ENCODE measurements at regions not wholly inside any gene's neighbourhood (a gene's known extent, or its start where the extent isn't known, plus 50 kb on each side); places are given as distances from the start of the nearest gene placed in this dataset.
A peak's percentile ranks its signal among the peaks of the same experiment; 100 is the strongest.

- TF ChIP-seq, protein P1, sequence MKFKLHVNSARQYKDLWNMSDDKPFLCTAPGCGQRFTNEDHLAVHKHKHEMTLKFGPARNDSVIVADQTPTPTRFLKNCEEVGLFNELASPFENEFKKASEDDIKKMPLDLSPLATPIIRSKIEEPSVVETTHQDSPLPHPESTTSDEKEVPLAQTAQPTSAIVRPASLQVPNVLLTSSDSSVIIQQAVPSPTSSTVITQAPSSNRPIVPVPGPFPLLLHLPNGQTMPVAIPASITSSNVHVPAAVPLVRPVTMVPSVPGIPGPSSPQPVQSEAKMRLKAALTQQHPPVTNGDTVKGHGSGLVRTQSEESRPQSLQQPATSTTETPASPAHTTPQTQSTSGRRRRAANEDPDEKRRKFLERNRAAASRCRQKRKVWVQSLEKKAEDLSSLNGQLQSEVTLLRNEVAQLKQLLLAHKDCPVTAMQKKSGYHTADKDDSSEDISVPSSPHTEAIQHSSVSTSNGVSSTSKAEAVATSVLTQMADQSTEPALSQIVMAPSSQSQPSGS (CRISPR knock-in tag; IDR thresholded peaks at IDR 0.05; ENCODE audit: borderline replicate concordance, low read depth) = no peak
- no peak for TF ChIP-seq ZNF263 (CRISPR knock-in tag; IDR thresholded peaks at IDR 0.05; ENCODE audit: low read depth)
- TF ChIP-seq E2F4 (CRISPR knock-in tag; IDR thresholded peaks at IDR 0.05; ENCODE audit: borderline replicate concordance, low read depth) = no peak
- no peak for TF ChIP-seq NR2C2 (CRISPR knock-in tag; IDR thresholded peaks at IDR 0.05)
- TF ChIP-seq E2F1 (CRISPR knock-in tag; IDR thresholded peaks at IDR 0.05) = no peak
- TF ChIP-seq ZBTB43 (CRISPR knock-in tag; IDR thresholded peaks at IDR 0.05) = no peak
- no peak for TF ChIP-seq ELF4 (CRISPR knock-in tag; IDR thresholded peaks at IDR 0.05; ENCODE audit: low read depth)
- TF ChIP-seq AR (CRISPR knock-in tag; IDR thresholded peaks at IDR 0.05) = no peak
- no peak for TF ChIP-seq KAT7 (CRISPR knock-in tag; IDR thresholded peaks at IDR 0.05; ENCODE audit: borderline replicate concordance)
These were observed 245.5 kb upstream of the MDFIC2 start (continued) for GRCh38 chr3:70557976-70558375.

- H3K9me3 Mint-ChIP-seq = peaks cover 26% of the 10 kb centered on the region
- no peak for TF ChIP-seq E2F5 (CRISPR knock-in tag; IDR thresholded peaks at IDR 0.05)
- TF ChIP-seq SMAD3 (CRISPR knock-in tag; IDR thresholded peaks at IDR 0.05; ENCODE audit: borderline replicate concordance) = no peak
- H3K27me3 Mint-ChIP-seq (ENCODE audit: low read depth) = no peaks in the 10 kb centered on the region
- CTCF ChIA-PET = no interaction called here
- POLR2A ChIA-PET = interaction anchor here (0.5 kb wide), 1 partner anchor 202 kb away, joined by 4 read pairs; no protein-coding TSS in a partner anchor
- no peak overlapping the region for H3K27ac Mint-ChIP-seq
- peaks cover 24% of the 10 kb centered on the region for H3K4me1 Mint-ChIP-seq
- no peak for DNase-seq (ENCODE audit: low spot score)
- H3K4me3 Mint-ChIP-seq = no peak overlapping the region
- peaks cover 17% of the 10 kb centered on the region for H3K36me3 Mint-ChIP-seq
- ATAC-seq = no peak
These were observed 243.6 kb upstream of the MDFIC2 start for GRCh38 chr3:70556056-70556455.

DNA sequence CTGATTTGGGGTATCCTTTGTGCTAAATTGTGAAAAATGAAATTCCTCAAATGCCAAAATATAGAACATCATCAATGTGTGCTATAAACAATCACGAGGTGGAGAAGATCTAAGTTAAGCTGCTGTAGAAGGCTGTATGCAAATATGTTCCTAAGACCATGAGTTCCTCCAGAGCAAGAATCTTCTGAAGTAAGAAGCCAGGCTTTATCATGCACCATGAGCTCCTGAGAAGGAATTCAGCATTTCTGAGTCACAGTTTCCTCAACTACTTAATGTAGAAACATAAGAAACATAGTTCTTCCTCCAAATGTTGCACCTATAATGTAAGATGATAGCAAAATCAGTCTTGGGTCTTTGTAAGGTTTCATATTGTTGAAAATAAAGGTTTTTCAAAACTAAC lies 241.7 kb upstream of the MDFIC2 start:
- peak; percentile 34; the same call in 1 of the 2 replicates for ATAC-seq
- ChIA-PET POLR2A (no interaction called here), CTCF (interaction anchor here (0.7 kb wide), 1 partner anchor 60 kb away, joined by 3 read pairs; no protein-coding TSS in a partner anchor)
- H3K4me1 Mint-ChIP-seq = peaks cover 24% of the 10 kb centered on the region
- H3K9me3 Mint-ChIP-seq = peaks cover 44% of the 10 kb centered on the region
- no peaks in the 10 kb centered on the region for H3K27me3 Mint-ChIP-seq (ENCODE audit: low read depth)
- peak overlapping the region; percentile 20; the same call in 1 of the 2 replicates for H3K27ac Mint-ChIP-seq
- DNase-seq (ENCODE audit: low spot score) = no peak
- H3K4me3 Mint-ChIP-seq = no peak overlapping the region
- H3K36me3 Mint-ChIP-seq = peaks cover 30% of the 10 kb centered on the region
- TF ChIP-seq SOX15 (CRISPR knock-in tag; IDR thresholded peaks at IDR 0.05) = no peak
- TF ChIP-seq MXD4 (CRISPR knock-in tag; IDR thresholded peaks at IDR 0.05; ENCODE audit: borderline replicate concordance) = no peak
- TF ChIP-seq, protein P2, sequence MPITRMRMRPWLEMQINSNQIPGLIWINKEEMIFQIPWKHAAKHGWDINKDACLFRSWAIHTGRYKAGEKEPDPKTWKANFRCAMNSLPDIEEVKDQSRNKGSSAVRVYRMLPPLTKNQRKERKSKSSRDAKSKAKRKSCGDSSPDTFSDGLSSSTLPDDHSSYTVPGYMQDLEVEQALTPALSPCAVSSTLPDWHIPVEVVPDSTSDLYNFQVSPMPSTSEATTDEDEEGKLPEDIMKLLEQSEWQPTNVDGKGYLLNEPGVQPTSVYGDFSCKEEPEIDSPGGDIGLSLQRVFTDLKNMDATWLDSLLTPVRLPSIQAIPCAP (CRISPR knock-in tag; IDR thresholded peaks at IDR 0.05) = no peak
- no peak for TF ChIP-seq NFATC4 (CRISPR knock-in tag; IDR thresholded peaks at IDR 0.05)
- TF ChIP-seq ZNF671 (CRISPR knock-in tag; IDR thresholded peaks at IDR 0.05) = no peak
- TF ChIP-seq USF1 (CRISPR knock-in tag; IDR thresholded peaks at IDR 0.05) = no peak
- no peak for TF ChIP-seq IRF2 (CRISPR knock-in tag; IDR thresholded peaks at IDR 0.05; ENCODE audit: borderline replicate concordance, low read depth)
- no peak for TF ChIP-seq ESRRA (CRISPR knock-in tag; IDR thresholded peaks at IDR 0.05; ENCODE audit: borderline replicate concordance)
- no peak for TF ChIP-seq ZNF232 (CRISPR knock-in tag; IDR thresholded peaks at IDR 0.05)
- TF ChIP-seq E2F4 (CRISPR knock-in tag; IDR thresholded peaks at IDR 0.05; ENCODE audit: borderline replicate concordance, low read depth) = no peak
- TF ChIP-seq E2F1 (CRISPR knock-in tag; IDR thresholded peaks at IDR 0.05) = no peak

All from WTC11 (cell line).